Calu3 (cell line): ENCODE measurements at regions not wholly inside any gene's neighbourhood (a gene's known extent, or its start where the extent isn't known, plus 50 kb on each side); places are given as distances from the start of the nearest gene placed in this dataset.

Experiments used
- BruUV-seq: library from RNA; stranded (reverse); fragments of 400-500 nt; replicated peaks from 2 replicates; lab custom pipeline; 2021; lab: Mats Ljungman, UMichigan
- CTCF ChIA-PET: fragments of 300-600 bp; sonication (Branson Sonifier 250); formaldehyde crosslinking; loops from one replicate; lab custom pipeline; 2022; ENCODE audit warnings: antibody characterized with exemption; lab: Charles Lee
- DNase-seq: peaks from one replicate; pipeline ENCODE4 v3.0.0; 2022
- H3K27ac Mint-ChIP-seq: one replicate; pipeline ENCODE4 v1.8.0; 2022; ENCODE audit warnings: mixed read lengths; ENCODE audit not compliant: unreplicated experiment
- H3K27me3 Mint-ChIP-seq: one replicate; pipeline ENCODE4 v1.8.0; 2022; ENCODE audit warnings: mixed read lengths; ENCODE audit not compliant: unreplicated experiment
- H3K36me3 Mint-ChIP-seq: one replicate; pipeline ENCODE4 v1.8.0; 2022; ENCODE audit warnings: mild to moderate bottlenecking, moderate library complexity, mixed read lengths; ENCODE audit not compliant: insufficient read depth, unreplicated experiment
- H3K4me1 Mint-ChIP-seq: one replicate; pipeline ENCODE4 v1.8.0; 2022; ENCODE audit warnings: mild to moderate bottlenecking, low read depth, mixed read lengths; ENCODE audit not compliant: unreplicated experiment
- H3K4me3 Mint-ChIP-seq: one replicate; pipeline ENCODE4 v1.8.0; 2022; ENCODE audit warnings: mild to moderate bottlenecking, low read depth, moderate library complexity, mixed read lengths; ENCODE audit not compliant: unreplicated experiment
- H3K9me3 Mint-ChIP-seq: one replicate; pipeline ENCODE4 v1.8.0; 2022; ENCODE audit warnings: low read depth, mixed read lengths; ENCODE audit not compliant: unreplicated experiment
- CTCF ChIP-seq: fragments of 200-600 bp; IDR thresholded peaks from one replicate; pipeline ENCODE4 v1.8.0; 2022; ENCODE audit warnings: antibody characterized with exemption; ENCODE audit not compliant: unreplicated experiment
- intact Hi-C: fragments of 100-400 bp; cut with micrococcal nuclease; formaldehyde crosslinking; loops from one replicate; pipeline ENCODE4 v1.10.0; 2022; ENCODE audit not compliant: unreplicated experiment

DNA sequence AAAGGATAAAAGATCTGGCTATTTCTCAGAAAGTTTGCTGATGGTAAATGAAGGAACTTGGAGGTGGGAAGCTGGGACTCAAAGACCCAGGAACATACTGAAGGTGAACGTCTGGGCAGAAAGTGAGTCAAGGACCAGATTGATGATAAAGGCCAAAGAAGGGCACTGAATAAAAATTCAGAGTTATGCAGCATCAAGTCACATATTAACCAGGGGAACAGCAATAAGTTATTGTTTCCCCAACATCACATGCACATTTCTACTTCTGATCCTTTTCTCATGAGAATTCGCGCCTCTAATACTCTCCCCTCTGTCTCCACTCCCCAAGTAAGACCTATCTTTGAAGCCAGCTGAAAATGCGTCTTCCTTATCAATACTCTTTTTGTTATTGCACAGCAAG lies 71.8 kb upstream of the SLC35F4 start:
- TF ChIP-seq CTCF: no peak
- no peaks in the 10 kb centered on the region for H3K4me1 Mint-ChIP-seq
- no peaks in the 10 kb centered on the region for H3K36me3 Mint-ChIP-seq
- BruUV-seq: no TSS peak
- H3K27ac Mint-ChIP-seq: no peak overlapping the region
- intact Hi-C loops: no loop called here
- H3K9me3 Mint-ChIP-seq: no peaks in the 10 kb centered on the region
- no peak for DNase-seq
- peaks cover 11% of the 10 kb centered on the region for H3K27me3 Mint-ChIP-seq
- CTCF ChIA-PET: no interaction called here
- H3K4me3 Mint-ChIP-seq: no peak overlapping the region

DNA sequence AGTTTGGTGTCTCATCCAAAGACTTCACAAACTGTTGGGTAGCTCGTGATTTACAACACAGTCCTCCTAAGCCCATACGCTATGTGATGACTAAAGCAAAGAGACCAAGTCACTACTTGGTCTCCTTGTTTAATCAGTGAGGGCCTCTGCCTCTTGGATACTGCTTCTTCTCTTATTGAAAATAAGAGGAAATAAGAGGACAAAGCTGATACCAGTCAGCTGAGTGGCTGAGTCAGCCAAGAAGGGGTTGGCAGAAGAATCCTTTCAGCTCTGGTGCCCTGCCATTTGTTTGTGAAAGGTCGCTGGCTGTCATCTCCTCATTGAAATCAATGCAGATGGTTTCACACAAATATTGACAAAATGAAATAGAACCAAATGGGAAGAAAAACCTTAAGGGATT lies 67.5 kb upstream of the SLC35F4 start:
- Mint-ChIP-seq H3K4me1 (no peaks in the 10 kb centered on the region), H3K36me3 (no peaks in the 10 kb centered on the region), H3K27ac (no peak overlapping the region), H3K4me3 (no peak overlapping the region), H3K27me3 (peaks cover 45% of the 10 kb centered on the region), H3K9me3 (no peaks in the 10 kb centered on the region)
- CTCF ChIA-PET: no interaction called here
- TF ChIP-seq CTCF: no peak
- no TSS peak for BruUV-seq
- DNase-seq: no peak
- intact Hi-C loops: no loop called here

DNA sequence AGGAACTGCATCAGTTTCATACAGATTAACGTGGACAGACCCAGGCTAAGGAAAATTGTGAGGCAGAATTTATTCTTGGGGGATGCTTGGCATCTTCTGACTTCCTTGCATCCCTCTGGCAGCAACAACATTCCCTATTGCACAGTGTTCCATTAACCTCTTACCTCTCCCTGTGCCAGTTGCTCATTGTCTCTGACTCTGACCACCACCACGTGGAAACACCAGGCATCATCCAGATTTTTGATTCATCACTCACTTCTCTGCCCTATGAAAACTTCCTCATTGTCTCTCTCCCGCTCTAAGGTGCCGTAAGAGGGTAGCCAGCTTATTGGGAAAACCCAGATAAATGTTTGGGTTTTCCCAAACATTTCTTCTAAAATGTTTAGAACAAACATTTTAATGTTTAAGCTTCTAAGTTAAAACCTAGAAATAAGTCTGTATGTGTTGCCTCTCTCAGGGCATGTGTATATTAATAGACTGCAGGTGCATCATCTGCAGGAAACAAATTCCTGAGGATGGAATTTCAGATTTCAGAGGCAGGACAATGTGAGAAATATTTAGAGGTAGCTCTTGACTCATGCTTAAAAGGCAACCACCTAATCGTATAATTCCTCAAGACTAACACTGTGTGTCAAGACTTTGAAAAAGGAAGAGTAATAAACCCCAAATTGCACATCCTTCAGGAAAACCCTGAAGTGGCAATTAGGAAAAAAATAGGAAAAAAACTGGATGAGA lies 64.5 kb upstream of the SLC35F4 start:
- Mint-ChIP-seq H3K4me1 (no peaks in the 10 kb centered on the region), H3K4me3 (no peak overlapping the region), H3K9me3 (no peaks in the 10 kb centered on the region), H3K27me3 (peaks cover 66% of the 10 kb centered on the region), H3K27ac (no peak overlapping the region), H3K36me3 (no peaks in the 10 kb centered on the region)
- DNase-seq: no peak
- CTCF ChIA-PET: no interaction called here
- intact Hi-C loops: no loop called here
- TF ChIP-seq CTCF: no peak
- BruUV-seq: no TSS peak

DNA sequence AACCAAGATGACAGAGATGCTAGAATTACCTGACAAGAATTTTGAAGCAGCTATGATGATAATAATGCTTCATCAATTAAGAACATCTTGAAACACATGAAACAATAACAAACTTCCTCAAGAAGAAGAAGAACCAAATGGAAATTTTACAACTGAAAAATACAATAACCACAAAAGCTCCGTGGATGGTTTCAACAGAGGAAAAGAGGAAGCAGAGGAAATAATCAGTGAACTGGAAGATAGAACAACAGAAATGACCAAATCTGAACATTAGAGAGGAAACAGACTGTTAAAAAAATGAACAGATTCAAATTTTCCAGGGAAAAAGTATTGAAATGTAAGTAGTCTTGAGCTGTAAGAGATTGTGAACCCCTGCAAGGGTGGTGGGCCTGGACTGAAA lies 62.8 kb upstream of the SLC35F4 start:
- no peak for TF ChIP-seq CTCF
- no peak for DNase-seq
- no TSS peak for BruUV-seq
- intact Hi-C loops: no loop called here
- no peak overlapping the region for H3K4me3 Mint-ChIP-seq
- peaks cover 2% of the 10 kb centered on the region for H3K9me3 Mint-ChIP-seq
- CTCF ChIA-PET: no interaction called here
- H3K4me1 Mint-ChIP-seq: no peaks in the 10 kb centered on the region
- no peak overlapping the region for H3K27ac Mint-ChIP-seq
- H3K27me3 Mint-ChIP-seq: peaks cover 71% of the 10 kb centered on the region
- no peaks in the 10 kb centered on the region for H3K36me3 Mint-ChIP-seq
